GM08714 (cell line): ENCODE measurements at regions not wholly inside any gene's neighbourhood (a gene's known extent, or its start where the extent isn't known, plus 50 kb on each side); places are given as distances from the start of the nearest gene placed in this dataset.

Source experiments
- H3K4me3 ChIP-seq: fragments of 200-500 bp; sonication (Bioruptor generic); 2 replicates; pipeline ENCODE4 v1.5.1; 2014; ENCODE audit warnings: mild to moderate bottlenecking, low read length, inconsistent platforms
- ZNF274 ChIP-seq: IDR thresholded peaks from 2 replicates; pipeline ENCODE4 v1.6.1; 2012; ENCODE audit warnings: mild to moderate bottlenecking, low read depth, low read length

DNA sequence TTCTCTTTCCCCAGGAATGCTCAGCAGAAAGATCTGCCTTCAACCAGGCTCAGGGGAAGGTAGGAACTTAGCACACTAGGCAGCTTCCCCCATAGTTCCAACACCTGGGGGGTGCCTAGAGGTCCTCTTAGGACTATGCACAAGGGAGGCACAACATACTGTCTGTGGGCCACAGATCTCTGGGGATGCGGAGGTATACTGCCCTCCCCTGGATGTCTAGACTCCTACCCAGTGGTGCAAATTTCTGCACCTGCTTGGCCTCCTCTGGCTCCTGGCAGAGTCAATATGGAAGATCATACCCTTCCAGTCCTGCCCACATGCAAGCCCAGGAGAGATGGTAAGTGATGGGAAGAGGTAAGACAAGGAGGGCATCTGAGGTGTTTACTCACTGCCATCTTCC, 247.5 kb upstream of the DAPK1 start:
- H3K4me3 ChIP-seq, result no peak overlapping the region

DNA sequence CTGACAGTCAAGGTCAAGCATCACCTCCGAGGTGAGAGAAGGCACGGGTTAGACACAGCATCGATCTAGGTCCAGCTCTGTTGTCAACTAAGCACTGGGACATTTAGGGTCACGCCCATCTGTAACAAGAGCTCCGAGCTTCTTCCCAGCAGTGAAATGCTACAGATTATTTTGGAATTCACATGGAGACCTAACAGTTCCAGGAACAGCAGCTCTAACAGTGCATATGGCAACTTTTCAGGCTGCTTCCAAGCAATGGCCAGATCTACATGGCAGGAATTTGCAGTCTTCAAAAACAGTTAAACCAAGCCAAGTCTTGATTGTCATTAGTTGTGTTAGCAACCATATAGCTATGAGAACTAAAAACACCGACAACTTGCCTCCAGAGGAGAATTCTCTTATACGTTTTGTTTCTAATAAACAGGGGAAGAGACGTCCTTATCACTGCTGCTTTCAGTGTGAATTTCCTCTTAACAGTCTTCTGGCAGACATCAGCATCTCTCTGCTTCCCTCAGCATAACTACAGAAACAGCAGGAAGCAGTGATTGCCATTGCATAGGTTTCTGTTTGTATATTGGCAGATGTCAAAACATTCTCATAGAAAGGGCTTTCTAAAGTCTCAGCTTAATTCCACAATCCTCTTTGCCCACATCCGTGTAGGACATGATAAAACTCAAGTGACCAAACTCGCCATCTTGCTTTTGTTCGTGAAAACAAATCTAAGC, 242.1 kb upstream of the DAPK1 start:
- no peak for TF ChIP-seq ZNF274
- H3K4me3 ChIP-seq, result no peak overlapping the region

More for the DNA sequence above, 247.5 kb upstream of the DAPK1 start:
- no peak for TF ChIP-seq ZNF274

DNA sequence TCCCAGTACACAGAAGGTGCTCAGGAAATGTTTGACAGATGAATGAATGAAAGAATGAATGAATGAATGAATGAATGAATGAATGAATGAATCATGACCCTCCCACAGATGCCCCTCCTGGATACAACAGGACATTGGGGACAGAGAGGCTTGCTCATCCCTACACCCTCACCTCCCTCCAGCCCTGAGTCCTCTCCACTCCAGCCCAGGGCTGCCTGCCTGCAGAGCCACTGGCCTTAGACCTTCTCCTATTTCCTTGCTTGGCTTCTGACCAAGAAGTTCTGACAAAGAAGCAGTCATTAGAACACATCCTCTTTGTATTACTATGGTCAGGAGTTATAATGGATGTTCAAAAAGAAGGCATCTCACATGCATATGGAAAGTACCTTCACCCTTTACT, 240.7 kb upstream of the DAPK1 start:
- no peak for TF ChIP-seq ZNF274

DNA sequence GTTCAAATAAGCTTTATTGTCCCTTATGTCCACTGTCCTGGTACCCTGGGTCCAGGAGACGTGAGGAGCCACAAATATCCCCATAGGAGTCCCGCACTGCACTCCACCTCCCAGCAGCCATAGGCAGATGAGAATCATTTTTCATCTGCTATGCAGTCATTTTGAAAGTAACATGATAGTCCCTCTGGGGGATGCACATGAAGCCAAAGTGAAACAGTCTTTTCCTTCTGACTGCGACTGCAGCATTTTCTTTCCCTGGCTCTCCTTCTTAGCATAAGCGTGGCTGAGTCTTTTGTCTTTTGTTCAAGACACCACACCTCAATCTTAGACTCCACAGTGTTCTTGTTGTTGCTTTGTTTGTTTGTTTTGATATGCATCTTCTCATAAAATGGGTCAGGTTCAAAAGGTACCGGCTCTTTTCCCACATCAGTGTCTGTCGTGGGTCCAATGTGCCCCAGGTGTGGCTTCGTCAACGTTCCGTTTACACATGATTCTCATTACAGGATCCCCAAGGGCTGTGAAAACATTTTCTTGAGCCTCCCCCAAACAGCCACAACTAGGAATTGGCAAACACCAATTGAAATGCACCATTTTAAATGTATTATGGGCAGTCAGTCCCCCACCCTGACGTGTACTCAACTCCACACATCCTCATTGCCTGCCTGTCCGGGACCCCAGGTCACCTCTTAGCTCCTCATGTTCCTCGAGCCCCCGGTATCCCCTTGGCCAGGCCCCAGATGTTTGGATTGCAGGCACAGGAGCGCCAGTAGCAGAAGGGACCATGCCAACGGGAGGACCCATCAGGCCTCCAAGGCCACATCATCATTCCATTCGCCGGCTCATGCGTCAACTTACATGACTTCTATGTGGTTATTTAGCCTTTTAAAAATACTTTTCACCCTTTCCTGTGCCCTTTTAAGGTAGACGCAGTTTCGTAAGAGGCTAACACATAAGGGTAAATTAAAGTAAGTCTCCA, 237.8 kb upstream of the DAPK1 start:
- H3K4me3 ChIP-seq, result no peak overlapping the region
- TF ChIP-seq ZNF274, result no peak

More for the DNA sequence above, 240.7 kb upstream of the DAPK1 start:
- no peak overlapping the region for H3K4me3 ChIP-seq

DNA sequence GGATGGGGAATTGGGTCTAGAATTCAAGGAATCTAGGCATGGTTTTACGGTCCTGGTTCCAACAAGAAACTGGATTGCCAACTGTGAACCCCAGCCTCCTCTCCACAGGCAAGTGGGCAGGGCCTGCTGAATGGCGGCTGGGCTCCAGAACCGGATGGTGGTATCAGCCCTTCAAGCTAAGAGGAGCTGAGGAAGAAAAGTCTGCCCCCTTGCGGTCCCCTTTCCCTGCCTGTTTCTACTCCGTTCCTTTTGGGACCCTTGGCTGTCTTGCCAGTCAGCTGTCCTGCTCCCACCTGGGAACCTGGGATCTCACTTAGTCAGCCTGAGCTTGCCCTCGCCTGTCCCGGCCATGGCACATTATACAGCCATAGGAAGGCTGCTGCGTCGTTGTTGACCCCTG, 234.4 kb upstream of the DAPK1 start:
- TF ChIP-seq ZNF274, result no peak
- H3K4me3 ChIP-seq, result no peak overlapping the region

- no peak overlapping the region for H3K4me3 ChIP-seq
- TF ChIP-seq ZNF274, result no peak
These were observed 231.0 kb upstream of the DAPK1 start for GRCh38 chr9:87266697-87267096.

DNA sequence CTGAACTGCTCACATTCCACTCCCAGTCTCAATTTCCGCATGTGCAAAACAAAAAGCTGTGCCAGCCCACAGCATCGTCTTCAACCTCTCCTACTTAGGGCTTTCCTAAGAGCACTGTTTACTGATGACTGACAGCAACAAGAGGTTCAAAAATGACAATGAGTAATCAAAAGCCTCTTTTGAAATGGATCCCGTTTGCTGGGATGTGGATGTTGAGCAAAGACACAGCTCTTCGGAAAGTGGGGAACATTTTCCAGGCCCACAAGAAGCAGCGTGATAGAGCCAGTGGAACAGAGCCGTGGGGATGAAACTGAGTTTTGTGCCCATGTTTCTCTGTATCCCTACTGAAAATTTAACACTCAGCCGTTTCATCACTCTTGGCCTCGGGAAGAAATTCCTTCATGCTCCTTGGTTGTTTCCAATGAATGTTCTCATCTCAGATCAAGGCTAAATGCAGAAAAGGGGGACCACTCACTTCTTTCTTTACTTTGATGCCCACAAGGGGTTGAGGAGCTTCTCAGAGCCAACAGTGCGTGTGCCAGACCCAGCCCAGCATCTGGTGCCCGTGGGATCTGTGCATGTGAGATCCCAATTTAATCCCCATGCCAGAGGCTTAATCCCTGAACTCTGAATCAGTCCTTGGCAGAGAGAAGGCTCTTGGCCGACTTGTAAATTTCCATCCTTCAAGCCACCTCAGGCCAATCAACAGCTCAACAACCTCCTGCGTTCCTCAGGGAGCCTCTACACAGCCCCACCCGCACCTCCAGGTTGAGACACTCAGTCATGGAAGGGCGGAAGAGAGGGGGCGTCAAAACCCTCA, 230.2 kb upstream of the DAPK1 start:
- H3K4me3 ChIP-seq, result no peak overlapping the region
- TF ChIP-seq ZNF274, result no peak

DNA sequence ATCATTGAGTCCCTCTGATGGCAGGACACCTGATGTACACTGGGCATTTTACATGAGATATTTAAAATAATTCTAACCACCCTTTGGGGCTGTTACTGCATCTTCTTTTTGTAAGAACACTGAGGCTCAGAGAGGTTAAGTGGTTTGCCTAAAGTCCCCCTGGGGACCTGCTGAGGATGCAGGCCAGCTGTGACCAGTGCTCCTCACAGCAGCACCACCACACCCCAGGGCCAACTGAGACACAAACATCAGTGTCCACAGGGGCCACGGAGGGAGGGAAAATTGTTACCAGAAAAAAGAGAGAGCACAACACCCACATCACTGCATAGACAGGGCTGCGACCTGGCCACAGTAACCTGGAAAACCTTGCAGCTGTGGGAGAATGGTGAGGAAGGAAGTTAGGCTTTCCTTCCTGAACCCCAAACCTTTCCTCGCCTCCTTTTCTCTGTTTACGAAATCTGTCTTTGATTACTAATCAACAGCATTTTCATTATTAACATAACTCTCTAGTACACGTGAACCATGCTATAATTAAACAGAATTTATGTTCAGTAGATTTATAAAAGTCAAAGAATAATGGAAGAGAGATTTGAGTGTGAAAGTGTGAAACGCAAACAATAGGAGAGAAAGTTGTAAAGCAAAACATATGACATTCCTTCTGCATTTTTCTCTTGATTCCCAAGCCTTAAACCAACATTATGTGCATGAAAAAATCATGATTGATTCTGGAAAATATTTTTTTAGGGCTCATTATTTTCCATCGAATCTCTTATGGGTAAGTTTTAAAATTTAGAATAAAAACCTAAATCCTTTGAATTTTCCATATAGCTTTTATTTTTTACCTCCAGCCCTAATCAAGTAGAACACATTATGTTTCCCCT, 228.1 kb upstream of the DAPK1 start:
- no peak for TF ChIP-seq ZNF274

DNA sequence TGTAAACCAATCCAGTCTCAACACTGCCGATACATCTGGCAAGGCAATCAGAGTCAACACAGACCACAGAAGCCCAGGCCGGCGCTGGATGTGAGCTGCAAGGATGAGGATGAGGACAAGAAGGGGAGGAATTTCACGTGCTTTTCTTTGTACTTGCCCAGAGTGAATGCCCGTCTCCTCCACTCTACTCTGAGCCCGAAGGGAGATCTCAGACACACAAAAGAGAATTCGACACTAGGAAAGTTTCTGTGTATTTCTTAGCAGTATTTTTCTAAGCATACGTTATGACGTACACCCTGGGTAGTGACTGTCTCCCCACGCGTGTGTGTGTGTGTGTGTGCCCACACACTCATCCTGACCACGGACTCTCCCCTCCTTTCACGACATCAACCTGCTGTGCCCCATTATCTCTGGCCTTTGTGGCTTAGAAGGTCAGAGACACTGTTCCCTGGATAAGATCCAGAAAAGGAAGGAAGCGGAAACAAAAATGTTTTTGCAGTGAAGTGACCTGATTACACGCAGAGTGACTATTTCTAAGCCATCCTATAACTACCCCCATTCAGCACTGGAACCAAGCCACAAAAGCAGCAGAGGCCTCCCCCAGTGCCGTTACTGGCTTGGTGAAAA, 227.3 kb upstream of the DAPK1 start:
- H3K4me3 ChIP-seq, result no peak overlapping the region
- no peak for TF ChIP-seq ZNF274

More for the DNA sequence above, 228.1 kb upstream of the DAPK1 start:
- H3K4me3 ChIP-seq, result no peak overlapping the region

- H3K4me3 ChIP-seq, result no peak overlapping the region
- TF ChIP-seq ZNF274, result no peak
These were observed 226.8 kb upstream of the DAPK1 start for GRCh38 chr9:87270848-87271234.

DNA sequence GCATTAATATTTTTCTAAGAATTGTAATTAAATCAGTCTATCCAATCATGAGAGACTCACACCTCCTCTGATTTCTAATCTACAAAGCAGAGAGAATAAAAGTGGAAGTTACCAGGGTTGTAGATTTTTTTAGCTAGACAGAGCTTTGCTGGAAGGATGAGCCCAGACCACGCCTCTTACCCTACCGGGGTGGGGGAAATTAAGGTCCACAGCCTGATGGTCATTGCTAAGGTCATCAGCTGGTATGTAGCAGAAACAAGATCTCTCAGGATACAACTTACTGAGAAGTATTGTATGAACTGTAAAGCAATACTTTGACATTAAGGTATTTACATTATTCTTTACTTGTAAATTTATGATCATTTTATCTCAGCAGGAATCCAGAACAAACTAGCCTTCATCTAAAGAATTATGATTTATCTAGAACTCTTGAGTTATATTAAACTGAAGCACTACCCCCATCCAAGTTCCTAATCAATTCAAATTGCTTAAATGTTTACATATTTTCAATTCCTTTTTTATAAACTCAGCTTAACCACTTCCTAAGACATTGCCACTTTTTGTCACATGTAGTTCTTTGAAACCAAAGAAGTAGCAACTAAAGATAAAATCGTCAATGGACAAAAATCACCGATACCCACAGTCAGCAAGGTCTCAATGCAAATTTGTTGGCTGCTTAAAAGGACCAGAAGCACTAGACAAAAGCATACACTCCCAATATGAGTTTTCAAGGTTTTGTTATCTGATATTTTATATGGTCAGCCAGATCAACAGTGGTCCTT, 225.8 kb upstream of the DAPK1 start:
- no peak overlapping the region for H3K4me3 ChIP-seq
- TF ChIP-seq ZNF274, result no peak
